K562 (cell line): ENCODE measurements at regions not wholly inside any gene's neighbourhood (a gene's known extent, or its start where the extent isn't known, plus 50 kb on each side); places are given as distances from the start of the nearest gene placed in this dataset.

Experiments
- ATAC-seq: fragments of 200-7000 bp; cut with Tn5 transposase; 3 replicates; pipeline ENCODE4 v1.9.1; 2020; ENCODE audit warnings: moderate library complexity
- BruUV-seq: library from RNA; stranded (reverse); fragments of 400-500 nt; replicated peaks from 2 replicates; lab custom pipeline; 2021; lab: Mats Ljungman, UMichigan
- CTCF ChIA-PET: fragments of 300-600 bp; formaldehyde crosslinking; extraction: SDS; loops from one replicate; lab custom pipeline; 2021; ENCODE audit warnings: low intra/inter-chr PET ratio; lab: Yijun Ruan, JAX
- POLR2A ChIA-PET: fragments of 300-600, 350-650 bp; sonication (Branson Sonifier 250); formaldehyde crosslinking; extraction: SDS; loops from one replicate; lab custom pipeline; 2021; ENCODE audit warnings: antibody characterized with exemption, inconsistent platforms; lab: Yijun Ruan, JAX
- DNase-seq, 4 experiments: peaks; one replicate each; pipeline versions ENCODE4 v3.0.0 to v3.0.0-alpha.2; 2011 to 2018; ENCODE audit warnings: low spot score in 3 of 4, mixed read lengths in 3 of 4; ENCODE audit errors: extremely low read depth in 1 of 4
- FAIRE-seq: peaks from 2 replicates; lab custom pipeline; 2011; peaks lifted over from hg19 to GRCh38; lab: Jason Lieb, UNC
- H2AFZ ChIP-seq: 2 replicates; pipeline ENCODE4 v1.6.0; 2011; ENCODE audit warnings: low read depth, low read length, control low read depth, inconsistent platforms
- H3K27ac ChIP-seq: fragments of 200-600 bp; 3 replicates; pipeline ENCODE4 v1.8.0; 2011; ENCODE audit warnings: low read depth, mild to moderate bottlenecking, control low read depth, inconsistent platforms, low read length, moderate library complexity, mixed read lengths; ENCODE audit errors: extremely low read depth
- H3K27me3 ChIP-seq, 2 experiments: fragments of 300-600 bp in 1 of 2; 2 replicates in 1 of 2; 3 replicates in 1 of 2; pipeline versions ENCODE4 v1.6.0 to v1.8.0; 2011; ENCODE audit warnings: inconsistent platforms in 2 of 2, low read length in 2 of 2, mild to moderate bottlenecking in 1 of 2, mixed read lengths in 1 of 2, moderate library complexity in 1 of 2; ENCODE audit not compliant: control insufficient read depth in 2 of 2, insufficient read depth in 2 of 2
- H3K36me3 ChIP-seq: fragments of 300-600 bp; 3 replicates; pipeline ENCODE4 v1.8.0; 2011; ENCODE audit warnings: mild to moderate bottlenecking, low read length, inconsistent platforms; ENCODE audit not compliant: control insufficient read depth, insufficient read depth
- H3K4me1 ChIP-seq, 2 experiments: fragments of 200-600 bp in 1 of 2; replicated peaks in 1 of 2; 2 replicates in 1 of 2; 3 replicates in 1 of 2; pipeline versions ENCODE4 v1.5.1 to v1.8.0; 2011; ENCODE audit warnings: inconsistent platforms in 2 of 2, low read length in 2 of 2, mild to moderate bottlenecking in 1 of 2, mixed read lengths in 1 of 2, moderate library complexity in 1 of 2; ENCODE audit not compliant: control insufficient read depth in 2 of 2, insufficient read depth in 2 of 2
- H3K4me2 ChIP-seq: 2 replicates; pipeline ENCODE4 v1.6.1; 2011; ENCODE audit warnings: low read length, control low read depth, inconsistent platforms, mixed read lengths; ENCODE audit not compliant: insufficient read depth
- H3K4me3 ChIP-seq: fragments of 200-600 bp; sonication (generic), shearing (Covaris generic); 2 replicates; pipeline ENCODE4 v1.5.1; 2016; ENCODE audit warnings: control low read depth, inconsistent platforms
- H3K79me2 ChIP-seq: fragments of 200-600 bp; 3 replicates; pipeline ENCODE4 v1.8.0; 2011; ENCODE audit warnings: low read length, inconsistent platforms; ENCODE audit not compliant: control insufficient read depth, insufficient read depth
- H3K9ac ChIP-seq, 2 experiments: 2 replicates each; pipeline versions ENCODE4 v1.6.0 to v1.6.1; 2011; ENCODE audit warnings: low read depth in 2 of 2, low read length in 2 of 2, control low read depth in 1 of 2, inconsistent platforms in 1 of 2, mild to moderate bottlenecking in 1 of 2, mixed read lengths in 1 of 2; ENCODE audit not compliant: insufficient read depth in 1 of 2
- H3K9me1 ChIP-seq: one replicate; pipeline ENCODE4 v1.6.0; 2011; ENCODE audit warnings: inconsistent platforms, mild to moderate bottlenecking, low read length, moderate library complexity; ENCODE audit not compliant: control insufficient read depth, insufficient read depth
- H3K9me3 ChIP-seq: replicated peaks from 2 replicates; pipeline ENCODE4 v1.5.1; 2011; ENCODE audit warnings: low read depth, low read length, inconsistent platforms; ENCODE audit not compliant: control insufficient read depth, insufficient read depth
- H4K20me1 ChIP-seq: replicated peaks from 2 replicates; pipeline ENCODE4 v1.6.1; 2011; ENCODE audit warnings: low read length, inconsistent platforms, mixed read lengths; ENCODE audit not compliant: control insufficient read depth, insufficient read depth
- FOXK1 ChIP-seq: sonication (generic); formaldehyde crosslinking; IDR thresholded peaks from 2 replicates; pipeline ENCODE4 v1.8.0; 2022; ENCODE audit warnings: missing genetic modification reagents, mild to moderate bottlenecking, borderline replicate concordance
- PKNOX1 ChIP-seq: fragments of 450-650 bp; IDR thresholded peaks from 2 replicates; pipeline ENCODE4 v1.6.1; 2016
- RBM25 ChIP-seq: fragments of 200-400 bp; formaldehyde crosslinking; IDR thresholded peaks from 2 replicates; pipeline ENCODE4 v1.6.1; 2018; ENCODE audit warnings: low read length, low read depth, moderate library complexity; ENCODE audit not compliant: severe bottlenecking
- THAP7 ChIP-seq: fragments of 250-450 bp; sonication (Bioruptor Pico); IDR thresholded peaks from 2 replicates; pipeline ENCODE4 v1.5.0; 2021
- ZFP36 ChIP-seq: fragments of 150-350 bp; IDR thresholded peaks from 2 replicates; pipeline ENCODE4 v1.6.1; 2018; ENCODE audit warnings: low read length, low read depth; ENCODE audit not compliant: partially characterized antibody
- in situ Hi-C: fragments of 300-500 bp; cut with MboI; formaldehyde crosslinking; loops from 4 replicates; pipeline ENCODE4 v1.15.0; 2018; ENCODE audit warnings: inconsistent platforms, mixed read lengths
- intact Hi-C: fragments of 100-400 bp; cut with micrococcal nuclease; formaldehyde crosslinking; loops from 2 replicates; pipeline ENCODE4 v1.14.2; 2022

GRCh38 chr20:39248862-39249485 lies 286.8 kb downstream of the DHX35 start:
- ChIA-PET POLR2A (interaction anchor here (0.6 to 1.3 kb wide), 3 partner anchors 18 to 1837 kb away, joined by 3 to 4 read pairs (median 3); no protein-coding TSS in a partner anchor), CTCF (no interaction called here)
- H3K4me1 ChIP-seq, result no peaks in the 10 kb centered on the region
- H3K27ac ChIP-seq, result no peak overlapping the region
- no peak for TF ChIP-seq THAP7 (CRISPR knock-in tag)
- TF ChIP-seq ZFP36, result peak; percentile 42
- peak; percentile 66 for TF ChIP-seq RBM25
- TF ChIP-seq PKNOX1, result no peak
- TF ChIP-seq FOXK1 (CRISPR knock-in tag), result no peak
- in situ Hi-C loops (no loop called here), intact Hi-C loops (no loop called here)
- H2AFZ ChIP-seq, result no peak overlapping the region
- H3K9me1 ChIP-seq, result no peaks in the 10 kb centered on the region
- BruUV-seq, result no TSS peak
- no peak overlapping the region for H3K4me2 ChIP-seq
- no peaks in the 10 kb centered on the region for H4K20me1 ChIP-seq
- H3K4me3 ChIP-seq, result no peak overlapping the region
- no peaks in the 10 kb centered on the region for H3K9me3 ChIP-seq
- no peak for DNase-seq
- H3K9ac ChIP-seq, result no peak overlapping the region
- no peaks in the 10 kb centered on the region for H3K36me3 ChIP-seq
- no peaks in the 10 kb centered on the region for H3K79me2 ChIP-seq
- no peak for FAIRE-seq
- ATAC-seq, result no peak
- no peaks in the 10 kb centered on the region; a peak in 1 of 5 replicates for H3K27me3 ChIP-seq
